ENCODE measurements at regions not wholly inside any gene's neighbourhood (a gene's known extent, or its start where the extent isn't known, plus 50 kb on each side); places are given as distances from the start of the nearest gene placed in this dataset.

GRCh38 chr2:2524348-2524941, 193.4 kb upstream of the MYT1L start:
- no peaks in the 10 kb centered on the region for H3K9me3 ChIP-seq
- intact Hi-C loops (cut with DNase I), result no loop called here
- H3K4me3 ChIP-seq, result no peak overlapping the region
- DNase-seq (ENCODE audit: low spot score), result no peak
- no peaks in the 10 kb centered on the region for H3K27me3 ChIP-seq (replicated peaks; ENCODE audit: insufficient read depth)
- H3K27ac ChIP-seq, result no peak overlapping the region
- 62% methylated on average over 12 of the region's 12 CpGs for WGBS
- TF ChIP-seq CTCF (IDR thresholded peaks at IDR 0.05) (no peak), POLR2AphosphoS5 (IDR thresholded peaks at IDR 0.05) (no peak), POLR2A (IDR thresholded peaks at IDR 0.05) (no peak)
- H3K36me3 ChIP-seq, result no peaks in the 10 kb centered on the region
- H3K4me1 ChIP-seq (replicated peaks), result no peaks in the 10 kb centered on the region

GRCh38 chr2:2523461-2524347, 192.6 kb upstream of the MYT1L start:
- intact Hi-C loops (cut with DNase I), result no loop called here
- no peak for TF ChIP-seq CTCF (IDR thresholded peaks at IDR 0.05)
- TF ChIP-seq POLR2A (IDR thresholded peaks at IDR 0.05), result no peak
- no peak for TF ChIP-seq POLR2AphosphoS5 (IDR thresholded peaks at IDR 0.05)
- no peak for DNase-seq (ENCODE audit: low spot score)
- Histone ChIP-seq H3K9me3 (no peaks in the 10 kb centered on the region), H3K4me1 (replicated peaks) (no peaks in the 10 kb centered on the region), H3K27me3 (replicated peaks; ENCODE audit: insufficient read depth) (no peaks in the 10 kb centered on the region), H3K27ac (no peak overlapping the region), H3K36me3 (no peaks in the 10 kb centered on the region), H3K4me3 (no peak overlapping the region)
- 31% methylated on average over 7 of the region's 7 CpGs for WGBS

GRCh38 chr2:2520401-2520811, 189.3 kb upstream of the MYT1L start:
- Histone ChIP-seq H3K27me3 (replicated peaks; ENCODE audit: insufficient read depth) (no peaks in the 10 kb centered on the region), H3K27ac (no peak overlapping the region), H3K36me3 (no peaks in the 10 kb centered on the region), H3K9me3 (no peaks in the 10 kb centered on the region), H3K4me1 (replicated peaks) (no peaks in the 10 kb centered on the region), H3K4me3 (no peak overlapping the region)
- TF ChIP-seq POLR2AphosphoS5 (IDR thresholded peaks at IDR 0.05) (no peak), CTCF (IDR thresholded peaks at IDR 0.05) (no peak), POLR2A (IDR thresholded peaks at IDR 0.05) (no peak)
- intact Hi-C loops (cut with DNase I), result no loop called here
- no peak for DNase-seq (ENCODE audit: low spot score)
- WGBS, result 60% methylated on average over 9 of the region's 10 CpGs

- Histone ChIP-seq H3K27me3 (replicated peaks; ENCODE audit: insufficient read depth) (no peaks in the 10 kb centered on the region), H3K4me1 (replicated peaks) (no peaks in the 10 kb centered on the region), H3K27ac (no peak overlapping the region), H3K4me3 (no peak overlapping the region), H3K36me3 (no peaks in the 10 kb centered on the region), H3K9me3 (no peaks in the 10 kb centered on the region)
- intact Hi-C loops (cut with DNase I), result no loop called here
- no peak for DNase-seq (ENCODE audit: low spot score)
- no peak for TF ChIP-seq POLR2AphosphoS5 (IDR thresholded peaks at IDR 0.05)
- TF ChIP-seq CTCF (IDR thresholded peaks at IDR 0.05), result no peak
- no peak for TF ChIP-seq POLR2A (IDR thresholded peaks at IDR 0.05)
- 45% methylated on average over 1 of the region's 1 CpG for WGBS
These were observed 188.3 kb upstream of the MYT1L start for GRCh38 chr2:2519381-2519780.

- Histone ChIP-seq H3K4me1 (replicated peaks) (no peaks in the 10 kb centered on the region), H3K4me3 (no peak overlapping the region), H3K9me3 (no peaks in the 10 kb centered on the region), H3K27me3 (replicated peaks; ENCODE audit: insufficient read depth) (no peaks in the 10 kb centered on the region), H3K27ac (no peak overlapping the region), H3K36me3 (no peaks in the 10 kb centered on the region)
- intact Hi-C loops (cut with DNase I), result no loop called here
- 89% methylated on average over 2 of the region's 2 CpGs for WGBS
- TF ChIP-seq CTCF (IDR thresholded peaks at IDR 0.05), result no peak
- no peak for TF ChIP-seq POLR2A (IDR thresholded peaks at IDR 0.05)
- TF ChIP-seq POLR2AphosphoS5 (IDR thresholded peaks at IDR 0.05), result no peak
- DNase-seq (ENCODE audit: low spot score), result no peak
These were observed 186.3 kb upstream of the MYT1L start for GRCh38 chr2:2517399-2517798.
